ENCODE measurements at regions not wholly inside any gene's neighbourhood (a gene's known extent, or its start where the extent isn't known, plus 50 kb on each side); places are given as distances from the start of the nearest gene placed in this dataset.

DNA sequence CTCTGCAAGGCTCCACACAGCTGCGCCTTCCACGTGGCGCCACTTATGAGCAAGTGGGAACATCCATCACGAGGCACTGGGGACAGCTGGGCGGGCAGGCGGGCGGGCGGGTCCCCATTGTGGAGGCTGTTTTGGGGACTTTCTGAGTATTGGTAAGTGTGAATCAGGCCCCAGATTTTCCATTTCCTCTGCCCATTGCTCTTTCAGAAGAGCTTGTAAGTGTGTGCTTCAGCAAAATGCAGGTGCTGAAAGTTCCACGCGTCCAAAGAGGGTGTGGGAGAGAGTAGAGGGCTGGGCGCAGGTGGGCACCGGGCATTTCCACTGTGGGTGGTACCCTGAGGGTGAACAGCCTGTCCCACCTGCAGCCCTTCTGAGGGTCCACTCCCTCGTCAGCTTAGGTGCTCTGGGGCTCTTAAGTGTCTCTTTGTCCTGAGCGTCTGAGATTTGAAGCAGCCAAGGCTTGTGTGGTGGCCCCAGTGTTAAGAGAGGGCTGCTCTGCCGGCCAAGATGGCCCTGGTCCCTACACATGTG is 177.1 kb downstream of the RPLP1 start:
- TF ChIP-seq, protein P1, sequence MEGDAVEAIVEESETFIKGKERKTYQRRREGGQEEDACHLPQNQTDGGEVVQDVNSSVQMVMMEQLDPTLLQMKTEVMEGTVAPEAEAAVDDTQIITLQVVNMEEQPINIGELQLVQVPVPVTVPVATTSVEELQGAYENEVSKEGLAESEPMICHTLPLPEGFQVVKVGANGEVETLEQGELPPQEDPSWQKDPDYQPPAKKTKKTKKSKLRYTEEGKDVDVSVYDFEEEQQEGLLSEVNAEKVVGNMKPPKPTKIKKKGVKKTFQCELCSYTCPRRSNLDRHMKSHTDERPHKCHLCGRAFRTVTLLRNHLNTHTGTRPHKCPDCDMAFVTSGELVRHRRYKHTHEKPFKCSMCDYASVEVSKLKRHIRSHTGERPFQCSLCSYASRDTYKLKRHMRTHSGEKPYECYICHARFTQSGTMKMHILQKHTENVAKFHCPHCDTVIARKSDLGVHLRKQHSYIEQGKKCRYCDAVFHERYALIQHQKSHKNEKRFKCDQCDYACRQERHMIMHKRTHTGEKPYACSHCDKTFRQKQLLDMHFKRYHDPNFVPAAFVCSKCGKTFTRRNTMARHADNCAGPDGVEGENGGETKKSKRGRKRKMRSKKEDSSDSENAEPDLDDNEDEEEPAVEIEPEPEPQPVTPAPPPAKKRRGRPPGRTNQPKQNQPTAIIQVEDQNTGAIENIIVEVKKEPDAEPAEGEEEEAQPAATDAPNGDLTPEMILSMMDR (IDR thresholded peaks at IDR 0.05) = no peak
- no peak for TF ChIP-seq ZFX (IDR thresholded peaks at IDR 0.05; ENCODE audit: borderline replicate concordance)

Measured in 22Rv1 (cell line).